K562 (cell line): ENCODE measurements at regions not wholly inside any gene's neighbourhood (a gene's known extent, or its start where the extent isn't known, plus 50 kb on each side); places are given as distances from the start of the nearest gene placed in this dataset.

ENCODE experiments used
- ATAC-seq: fragments of 200-7000 bp; cut with Tn5 transposase; 3 replicates; pipeline ENCODE4 v1.9.1; 2020; ENCODE audit warnings: moderate library complexity
- BruUV-seq: library from RNA; stranded (reverse); fragments of 400-500 nt; replicated peaks from 2 replicates; lab custom pipeline; 2021; lab: Mats Ljungman, UMichigan
- CTCF ChIA-PET: fragments of 300-600 bp; formaldehyde crosslinking; extraction: SDS; loops from one replicate; lab custom pipeline; 2021; ENCODE audit warnings: low intra/inter-chr PET ratio; lab: Yijun Ruan, JAX
- POLR2A ChIA-PET: fragments of 300-600, 350-650 bp; sonication (Branson Sonifier 250); formaldehyde crosslinking; extraction: SDS; loops from one replicate; lab custom pipeline; 2021; ENCODE audit warnings: antibody characterized with exemption, inconsistent platforms; lab: Yijun Ruan, JAX
- DNase-seq, 4 experiments: peaks; one replicate each; pipeline versions ENCODE4 v3.0.0 to v3.0.0-alpha.2; 2011 to 2018; ENCODE audit warnings: low spot score in 3 of 4, mixed read lengths in 3 of 4; ENCODE audit errors: extremely low read depth in 1 of 4
- FAIRE-seq: peaks from 2 replicates; lab custom pipeline; 2011; peaks lifted over from hg19 to GRCh38; lab: Jason Lieb, UNC
- H2AFZ ChIP-seq: 2 replicates; pipeline ENCODE4 v1.6.0; 2011; ENCODE audit warnings: low read depth, low read length, control low read depth, inconsistent platforms
- H3K27ac ChIP-seq: fragments of 200-600 bp; 3 replicates; pipeline ENCODE4 v1.8.0; 2011; ENCODE audit warnings: low read depth, mild to moderate bottlenecking, control low read depth, inconsistent platforms, low read length, moderate library complexity, mixed read lengths; ENCODE audit errors: extremely low read depth
- H3K27me3 ChIP-seq, 2 experiments: fragments of 300-600 bp in 1 of 2; 2 replicates in 1 of 2; 3 replicates in 1 of 2; pipeline versions ENCODE4 v1.6.0 to v1.8.0; 2011; ENCODE audit warnings: inconsistent platforms in 2 of 2, low read length in 2 of 2, mild to moderate bottlenecking in 1 of 2, mixed read lengths in 1 of 2, moderate library complexity in 1 of 2; ENCODE audit not compliant: control insufficient read depth in 2 of 2, insufficient read depth in 2 of 2
- H3K36me3 ChIP-seq: fragments of 300-600 bp; 3 replicates; pipeline ENCODE4 v1.8.0; 2011; ENCODE audit warnings: mild to moderate bottlenecking, low read length, inconsistent platforms; ENCODE audit not compliant: control insufficient read depth, insufficient read depth
- H3K4me1 ChIP-seq, 2 experiments: fragments of 200-600 bp in 1 of 2; replicated peaks in 1 of 2; 2 replicates in 1 of 2; 3 replicates in 1 of 2; pipeline versions ENCODE4 v1.5.1 to v1.8.0; 2011; ENCODE audit warnings: inconsistent platforms in 2 of 2, low read length in 2 of 2, mild to moderate bottlenecking in 1 of 2, mixed read lengths in 1 of 2, moderate library complexity in 1 of 2; ENCODE audit not compliant: control insufficient read depth in 2 of 2, insufficient read depth in 2 of 2
- H3K4me2 ChIP-seq: 2 replicates; pipeline ENCODE4 v1.6.1; 2011; ENCODE audit warnings: low read length, control low read depth, inconsistent platforms, mixed read lengths; ENCODE audit not compliant: insufficient read depth
- H3K4me3 ChIP-seq: fragments of 200-600 bp; sonication (generic), shearing (Covaris generic); 2 replicates; pipeline ENCODE4 v1.5.1; 2016; ENCODE audit warnings: control low read depth, inconsistent platforms
- H3K79me2 ChIP-seq: fragments of 200-600 bp; 3 replicates; pipeline ENCODE4 v1.8.0; 2011; ENCODE audit warnings: low read length, inconsistent platforms; ENCODE audit not compliant: control insufficient read depth, insufficient read depth
- H3K9ac ChIP-seq, 2 experiments: 2 replicates each; pipeline versions ENCODE4 v1.6.0 to v1.6.1; 2011; ENCODE audit warnings: low read depth in 2 of 2, low read length in 2 of 2, control low read depth in 1 of 2, inconsistent platforms in 1 of 2, mild to moderate bottlenecking in 1 of 2, mixed read lengths in 1 of 2; ENCODE audit not compliant: insufficient read depth in 1 of 2
- H3K9me1 ChIP-seq: one replicate; pipeline ENCODE4 v1.6.0; 2011; ENCODE audit warnings: inconsistent platforms, mild to moderate bottlenecking, low read length, moderate library complexity; ENCODE audit not compliant: control insufficient read depth, insufficient read depth
- H3K9me3 ChIP-seq: replicated peaks from 2 replicates; pipeline ENCODE4 v1.5.1; 2011; ENCODE audit warnings: low read depth, low read length, inconsistent platforms; ENCODE audit not compliant: control insufficient read depth, insufficient read depth
- H4K20me1 ChIP-seq: replicated peaks from 2 replicates; pipeline ENCODE4 v1.6.1; 2011; ENCODE audit warnings: low read length, inconsistent platforms, mixed read lengths; ENCODE audit not compliant: control insufficient read depth, insufficient read depth
- EGR1 ChIP-seq: fragments of 450-650 bp; conservative IDR thresholded peaks from 2 replicates; pipeline ENCODE4 v1.6.1; 2017; ENCODE audit warnings: mild to moderate bottlenecking
- FOSL1 ChIP-seq: fragments of 200-800 bp; sonication (Bioruptor generic); conservative IDR thresholded peaks from 2 replicates; pipeline ENCODE4 v1.6.1; 2016; ENCODE audit warnings: missing genetic modification characterization, missing compliant biosample characterization
- HDGF ChIP-seq: fragments of 450-650 bp; IDR thresholded peaks from 2 replicates; pipeline ENCODE4 v1.6.1; 2016
- MAFK ChIP-seq: IDR thresholded peaks from 2 replicates; pipeline ENCODE4 v1.6.1; 2011; ENCODE audit warnings: low read length, improper control_type of control experiment
- MEF2A ChIP-seq: IDR thresholded peaks from 2 replicates; pipeline ENCODE4 v1.6.1; 2011; ENCODE audit warnings: low read depth, mild to moderate bottlenecking, low read length, moderate library complexity; ENCODE audit not compliant: control insufficient read depth
- MTA2 ChIP-seq: fragments of 450-650 bp; IDR thresholded peaks from 2 replicates; pipeline ENCODE4 v1.6.1; 2016; ENCODE audit warnings: low read depth
- NFYB ChIP-seq: IDR thresholded peaks from 2 replicates; pipeline ENCODE4 v1.6.1; 2011; ENCODE audit warnings: mild to moderate bottlenecking, moderate library complexity; ENCODE audit not compliant: insufficient read length; ENCODE audit errors: extremely low read depth
- PCBP1 ChIP-seq: fragments of 200-400 bp; formaldehyde crosslinking; IDR thresholded peaks from 2 replicates; pipeline ENCODE4 v1.6.1; 2018; ENCODE audit warnings: mild to moderate bottlenecking, low read depth, low read length; ENCODE audit not compliant: poor library complexity, severe bottlenecking
- STAT6 ChIP-seq: sonication (generic); formaldehyde crosslinking; IDR thresholded peaks from 2 replicates; pipeline ENCODE4 v1.8.1; 2023; ENCODE audit warnings: mild to moderate bottlenecking, missing genetic modification reagents
- ZBTB1 ChIP-seq: sonication (generic); formaldehyde crosslinking; IDR thresholded peaks from 2 replicates; pipeline ENCODE4 v1.8.1; 2023; ENCODE audit warnings: missing genetic modification reagents, low read depth, mild to moderate bottlenecking, borderline replicate concordance
- in situ Hi-C: fragments of 300-500 bp; cut with MboI; formaldehyde crosslinking; loops from 4 replicates; pipeline ENCODE4 v1.15.0; 2018; ENCODE audit warnings: inconsistent platforms, mixed read lengths
- intact Hi-C: fragments of 100-400 bp; cut with micrococcal nuclease; formaldehyde crosslinking; loops from 2 replicates; pipeline ENCODE4 v1.14.2; 2022
- TF ChIP-seq, protein P1 (sequence below): sonication (generic); formaldehyde crosslinking; IDR thresholded peaks from 2 replicates; pipeline ENCODE4 v1.8.0; 2022; ENCODE audit warnings: missing genetic modification reagents, mild to moderate bottlenecking, moderate library complexity, borderline replicate concordance
- TF ChIP-seq, protein P2 (sequence below): fragments of 250-450 bp; sonication (Bioruptor Pico); IDR thresholded peaks from 2 replicates; pipeline ENCODE4 v1.4.0; 2020

DNA sequence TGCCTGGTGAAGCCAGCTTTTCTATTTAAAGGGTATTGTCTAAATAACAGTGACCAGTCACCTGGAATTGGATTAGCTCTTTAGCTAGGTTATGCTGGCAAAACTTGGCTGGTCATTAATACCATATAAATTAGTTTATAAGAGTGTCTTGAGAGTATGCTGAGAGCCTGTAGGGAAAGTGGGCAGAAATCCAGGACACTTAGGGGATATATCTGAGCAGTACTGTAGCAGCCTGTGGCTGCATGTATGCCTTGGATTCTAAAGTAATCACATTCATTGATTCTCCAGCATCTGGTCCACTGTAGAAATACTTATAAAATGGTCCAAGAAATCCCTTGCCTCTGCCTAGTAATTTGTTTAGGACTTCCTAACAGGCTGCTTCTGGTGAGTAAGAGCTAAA lies 288.9 kb upstream of the DMAC1 start:
- no peaks in the 10 kb centered on the region for H3K9me1 ChIP-seq
- H3K4me1 ChIP-seq: no peaks in the 10 kb centered on the region
- no peaks in the 10 kb centered on the region for H3K27me3 ChIP-seq
- no peak overlapping the region for H3K4me3 ChIP-seq
- no peak overlapping the region for H3K9ac ChIP-seq
- DNase-seq: no peak
- CTCF ChIA-PET: no interaction called here
- no peak for ATAC-seq
- no peak overlapping the region for H3K4me2 ChIP-seq
- TF ChIP-seq MEF2A (no peak), PCBP1 (no peak), HDGF (no peak), MTA2 (no peak), MAFK (no peak), FOSL1 (tag) (no peak), ZBTB1 (CRISPR knock-in tag) (no peak), EGR1 (no peak), STAT6 (CRISPR knock-in tag) (no peak), NFYB (no peak)
- TF ChIP-seq, protein P1, sequence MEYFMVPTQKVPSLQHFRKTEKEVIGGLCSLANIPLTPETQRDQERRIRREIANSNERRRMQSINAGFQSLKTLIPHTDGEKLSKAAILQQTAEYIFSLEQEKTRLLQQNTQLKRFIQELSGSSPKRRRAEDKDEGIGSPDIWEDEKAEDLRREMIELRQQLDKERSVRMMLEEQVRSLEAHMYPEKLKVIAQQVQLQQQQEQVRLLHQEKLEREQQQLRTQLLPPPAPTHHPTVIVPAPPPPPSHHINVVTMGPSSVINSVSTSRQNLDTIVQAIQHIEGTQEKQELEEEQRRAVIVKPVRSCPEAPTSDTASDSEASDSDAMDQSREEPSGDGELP (CRISPR knock-in tag): no peak
- TF ChIP-seq, protein P2, sequence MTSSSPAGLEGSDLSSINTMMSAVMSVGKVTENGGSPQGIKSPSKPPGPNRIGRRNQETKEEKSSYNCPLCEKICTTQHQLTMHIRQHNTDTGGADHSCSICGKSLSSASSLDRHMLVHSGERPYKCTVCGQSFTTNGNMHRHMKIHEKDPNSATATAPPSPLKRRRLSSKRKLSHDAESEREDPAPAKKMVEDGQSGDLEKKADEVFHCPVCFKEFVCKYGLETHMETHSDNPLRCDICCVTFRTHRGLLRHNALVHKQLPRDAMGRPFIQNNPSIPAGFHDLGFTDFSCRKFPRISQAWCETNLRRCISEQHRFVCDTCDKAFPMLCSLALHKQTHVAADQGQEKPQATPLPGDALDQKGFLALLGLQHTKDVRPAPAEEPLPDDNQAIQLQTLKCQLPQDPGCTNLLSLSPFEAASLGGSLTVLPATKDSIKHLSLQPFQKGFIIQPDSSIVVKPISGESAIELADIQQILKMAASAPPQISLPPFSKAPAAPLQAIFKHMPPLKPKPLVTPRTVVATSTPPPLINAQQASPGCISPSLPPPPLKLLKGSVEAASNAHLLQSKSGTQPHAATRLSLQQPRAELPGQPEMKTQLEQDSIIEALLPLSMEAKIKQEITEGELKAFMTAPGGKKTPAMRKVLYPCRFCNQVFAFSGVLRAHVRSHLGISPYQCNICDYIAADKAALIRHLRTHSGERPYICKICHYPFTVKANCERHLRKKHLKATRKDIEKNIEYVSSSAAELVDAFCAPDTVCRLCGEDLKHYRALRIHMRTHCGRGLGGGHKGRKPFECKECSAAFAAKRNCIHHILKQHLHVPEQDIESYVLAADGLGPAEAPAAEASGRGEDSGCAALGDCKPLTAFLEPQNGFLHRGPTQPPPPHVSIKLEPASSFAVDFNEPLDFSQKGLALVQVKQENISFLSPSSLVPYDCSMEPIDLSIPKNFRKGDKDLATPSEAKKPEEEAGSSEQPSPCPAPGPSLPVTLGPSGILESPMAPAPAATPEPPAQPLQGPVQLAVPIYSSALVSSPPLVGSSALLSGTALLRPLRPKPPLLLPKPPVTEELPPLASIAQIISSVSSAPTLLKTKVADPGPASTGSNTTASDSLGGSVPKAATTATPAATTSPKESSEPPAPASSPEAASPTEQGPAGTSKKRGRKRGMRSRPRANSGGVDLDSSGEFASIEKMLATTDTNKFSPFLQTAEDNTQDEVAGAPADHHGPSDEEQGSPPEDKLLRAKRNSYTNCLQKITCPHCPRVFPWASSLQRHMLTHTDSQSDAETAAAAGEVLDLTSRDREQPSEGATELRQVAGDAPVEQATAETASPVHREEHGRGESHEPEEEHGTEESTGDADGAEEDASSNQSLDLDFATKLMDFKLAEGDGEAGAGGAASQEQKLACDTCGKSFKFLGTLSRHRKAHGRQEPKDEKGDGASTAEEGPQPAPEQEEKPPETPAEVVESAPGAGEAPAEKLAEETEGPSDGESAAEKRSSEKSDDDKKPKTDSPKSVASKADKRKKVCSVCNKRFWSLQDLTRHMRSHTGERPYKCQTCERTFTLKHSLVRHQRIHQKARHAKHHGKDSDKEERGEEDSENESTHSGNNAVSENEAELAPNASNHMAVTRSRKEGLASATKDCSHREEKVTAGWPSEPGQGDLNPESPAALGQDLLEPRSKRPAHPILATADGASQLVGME (CRISPR knock-in tag): no peak
- POLR2A ChIA-PET: no interaction called here
- in situ Hi-C loops: no loop called here
- H2AFZ ChIP-seq: no peak overlapping the region
- H3K79me2 ChIP-seq: no peaks in the 10 kb centered on the region
- H3K36me3 ChIP-seq: no peaks in the 10 kb centered on the region
- no peaks in the 10 kb centered on the region for H4K20me1 ChIP-seq
- H3K9me3 ChIP-seq: no peaks in the 10 kb centered on the region
- no peak for FAIRE-seq
- BruUV-seq: no TSS peak
- H3K27ac ChIP-seq: no peak overlapping the region
- intact Hi-C loops: no loop called here
